Caco-2 (cell line): ENCODE measurements at regions not wholly inside any gene's neighbourhood (a gene's known extent, or its start where the extent isn't known, plus 50 kb on each side); places are given as distances from the start of the nearest gene placed in this dataset.
"Not testable (repeated sequence)": the region's sequence is repeated elsewhere in the genome, so short reads cannot be mapped to it uniquely, and the experiment has no call there.

Source experiments
- BruUV-seq: library from RNA; stranded (reverse); fragments of 400-500 nt; replicated peaks from 2 replicates; lab custom pipeline; 2021; lab: Mats Ljungman, UMichigan
- CTCF ChIA-PET: fragments of 300-600 bp; sonication (Branson Sonifier 250); formaldehyde crosslinking; loops from one replicate; lab custom pipeline; 2022; ENCODE audit warnings: antibody characterized with exemption; lab: Charles Lee
- POLR2A ChIA-PET: fragments of 300-600 bp; sonication (Branson Sonifier 250); formaldehyde crosslinking; loops from one replicate; lab custom pipeline; 2022; ENCODE audit warnings: antibody characterized with exemption; lab: Charles Lee
- DNase-seq, 2 experiments: peaks; one replicate each; pipeline versions ENCODE4 v3.0.0 to v3.0.0-alpha.2; 2020 to 2022
- H3K27me3 ChIP-seq: replicated peaks from 2 replicates; pipeline ENCODE4 v1.6.0; 2011; ENCODE audit warnings: low read length; ENCODE audit not compliant: control insufficient read depth, insufficient read depth
- H3K36me3 ChIP-seq: 2 replicates; pipeline ENCODE4 v1.5.1; 2011; ENCODE audit warnings: low read length; ENCODE audit not compliant: control insufficient read depth, insufficient read depth
- H3K4me1 ChIP-seq: fragments of 250-450 bp; sonication (Bioruptor Pico); 2 replicates; pipeline ENCODE4 v1.5.1; 2020; ENCODE audit warnings: mild to moderate bottlenecking
- H3K4me3 ChIP-seq: 2 replicates; pipeline ENCODE4 v1.5.1; 2011; ENCODE audit warnings: low read depth, mild to moderate bottlenecking, control low read depth, low read length
- H3K9me3 ChIP-seq: fragments of 250-450 bp; sonication (Bioruptor Pico); 2 replicates; pipeline ENCODE4 v1.5.1; 2020; ENCODE audit warnings: mild to moderate bottlenecking, moderate library complexity
- H3K27ac Mint-ChIP-seq: one replicate; pipeline ENCODE4 v1.8.0; 2022; ENCODE audit warnings: mixed read lengths; ENCODE audit not compliant: unreplicated experiment
- H3K27me3 Mint-ChIP-seq: one replicate; pipeline ENCODE4 v1.8.0; 2022; ENCODE audit warnings: mixed read lengths; ENCODE audit not compliant: insufficient read depth, unreplicated experiment
- H3K36me3 Mint-ChIP-seq: one replicate; pipeline ENCODE4 v1.8.0; 2022; ENCODE audit warnings: mild to moderate bottlenecking, mixed read lengths; ENCODE audit not compliant: insufficient read depth, unreplicated experiment
- H3K4me1 Mint-ChIP-seq: one replicate; pipeline ENCODE4 v1.8.0; 2022; ENCODE audit warnings: low read depth, mixed read lengths; ENCODE audit not compliant: unreplicated experiment
- H3K4me3 Mint-ChIP-seq: one replicate; pipeline ENCODE4 v1.8.0; 2022; ENCODE audit warnings: mild to moderate bottlenecking, moderate library complexity, mixed read lengths; ENCODE audit not compliant: unreplicated experiment
- H3K9me3 Mint-ChIP-seq: one replicate; pipeline ENCODE4 v1.8.0; 2022; ENCODE audit warnings: mixed read lengths; ENCODE audit not compliant: unreplicated experiment
- intact Hi-C: fragments of 100-400 bp; cut with micrococcal nuclease; formaldehyde crosslinking; loops from one replicate; pipeline ENCODE4 v1.10.0; 2022; ENCODE audit not compliant: unreplicated experiment
- TF ChIP-seq, protein P1 (sequence below), 2 experiments: fragments of 200-600 bp in 1 of 2; IDR thresholded peaks; 1 replicate in 1 of 2; 2 replicates in 1 of 2; pipeline versions ENCODE4 v1.5.1 to v1.8.0; 2011 to 2022; ENCODE audit warnings: antibody characterized with exemption in 1 of 2, control low read depth in 1 of 2, inconsistent platforms in 1 of 2, low read depth in 1 of 2, low read length in 1 of 2, mild to moderate bottlenecking in 1 of 2, moderate library complexity in 1 of 2; ENCODE audit not compliant: insufficient read depth in 1 of 2, severe bottlenecking in 1 of 2, unreplicated experiment in 1 of 2

- Histone ChIP-seq H3K9me3 (no peaks in the 10 kb centered on the region), H3K27me3 (no peaks in the 10 kb centered on the region), H3K4me3 (no peak overlapping the region), H3K36me3 (no peaks in the 10 kb centered on the region), H3K4me1 (no peaks in the 10 kb centered on the region)
- no peaks in the 10 kb centered on the region for H3K27me3 Mint-ChIP-seq
- H3K4me3 Mint-ChIP-seq = no peak overlapping the region
- no TSS peak for BruUV-seq
- no peaks in the 10 kb centered on the region for H3K36me3 Mint-ChIP-seq
- ChIA-PET CTCF (no interaction called here), POLR2A (no interaction called here)
- H3K27ac Mint-ChIP-seq = no peak overlapping the region
- intact Hi-C loops = no loop called here
- no peak for DNase-seq
- no peaks in the 10 kb centered on the region for H3K4me1 Mint-ChIP-seq
- TF ChIP-seq, protein P1, sequence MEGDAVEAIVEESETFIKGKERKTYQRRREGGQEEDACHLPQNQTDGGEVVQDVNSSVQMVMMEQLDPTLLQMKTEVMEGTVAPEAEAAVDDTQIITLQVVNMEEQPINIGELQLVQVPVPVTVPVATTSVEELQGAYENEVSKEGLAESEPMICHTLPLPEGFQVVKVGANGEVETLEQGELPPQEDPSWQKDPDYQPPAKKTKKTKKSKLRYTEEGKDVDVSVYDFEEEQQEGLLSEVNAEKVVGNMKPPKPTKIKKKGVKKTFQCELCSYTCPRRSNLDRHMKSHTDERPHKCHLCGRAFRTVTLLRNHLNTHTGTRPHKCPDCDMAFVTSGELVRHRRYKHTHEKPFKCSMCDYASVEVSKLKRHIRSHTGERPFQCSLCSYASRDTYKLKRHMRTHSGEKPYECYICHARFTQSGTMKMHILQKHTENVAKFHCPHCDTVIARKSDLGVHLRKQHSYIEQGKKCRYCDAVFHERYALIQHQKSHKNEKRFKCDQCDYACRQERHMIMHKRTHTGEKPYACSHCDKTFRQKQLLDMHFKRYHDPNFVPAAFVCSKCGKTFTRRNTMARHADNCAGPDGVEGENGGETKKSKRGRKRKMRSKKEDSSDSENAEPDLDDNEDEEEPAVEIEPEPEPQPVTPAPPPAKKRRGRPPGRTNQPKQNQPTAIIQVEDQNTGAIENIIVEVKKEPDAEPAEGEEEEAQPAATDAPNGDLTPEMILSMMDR (IDR thresholded peaks at IDR 0.05; ENCODE audit: insufficient read depth in 1 of 2, low read depth in 1 of 2, low read length in 1 of 2, severe bottlenecking in 1 of 2, unreplicated experiment in 1 of 2) = no peak
- peaks cover 4% of the 10 kb centered on the region for H3K9me3 Mint-ChIP-seq
Measured at GRCh38 chr6:165767228-165767627, 104.2 kb upstream of the PDE10A start.

- H3K27ac Mint-ChIP-seq = no peak overlapping the region
- BruUV-seq = no TSS peak
- POLR2A ChIA-PET = no interaction called here
- TF ChIP-seq, protein P1 (IDR thresholded peaks at IDR 0.05; ENCODE audit: insufficient read depth in 1 of 2, low read depth in 1 of 2, low read length in 1 of 2, severe bottlenecking in 1 of 2, unreplicated experiment in 1 of 2) = no peak
- Histone ChIP-seq H3K36me3 (no peaks in the 10 kb centered on the region), H3K9me3 (no peaks in the 10 kb centered on the region), H3K4me3 (no peak overlapping the region), H3K27me3 (no peaks in the 10 kb centered on the region), H3K4me1 (no peaks in the 10 kb centered on the region)
- no peak overlapping the region for H3K4me3 Mint-ChIP-seq
- intact Hi-C loops = no loop called here
- no peaks in the 10 kb centered on the region for H3K4me1 Mint-ChIP-seq
- CTCF ChIA-PET = no interaction called here
- no peaks in the 10 kb centered on the region for H3K27me3 Mint-ChIP-seq
- no peaks in the 10 kb centered on the region for H3K36me3 Mint-ChIP-seq
- H3K9me3 Mint-ChIP-seq = peaks cover 10% of the 10 kb centered on the region
- no peak for DNase-seq
Measured at GRCh38 chr6:165766457-165766856, 103.4 kb upstream of the PDE10A start.

GRCh38 chr6:165766026-165766425, 103.0 kb upstream of the PDE10A start:
- intact Hi-C loops = no loop called here
- H3K4me3 Mint-ChIP-seq = no peak overlapping the region
- no peaks in the 10 kb centered on the region for H3K27me3 Mint-ChIP-seq

DNA sequence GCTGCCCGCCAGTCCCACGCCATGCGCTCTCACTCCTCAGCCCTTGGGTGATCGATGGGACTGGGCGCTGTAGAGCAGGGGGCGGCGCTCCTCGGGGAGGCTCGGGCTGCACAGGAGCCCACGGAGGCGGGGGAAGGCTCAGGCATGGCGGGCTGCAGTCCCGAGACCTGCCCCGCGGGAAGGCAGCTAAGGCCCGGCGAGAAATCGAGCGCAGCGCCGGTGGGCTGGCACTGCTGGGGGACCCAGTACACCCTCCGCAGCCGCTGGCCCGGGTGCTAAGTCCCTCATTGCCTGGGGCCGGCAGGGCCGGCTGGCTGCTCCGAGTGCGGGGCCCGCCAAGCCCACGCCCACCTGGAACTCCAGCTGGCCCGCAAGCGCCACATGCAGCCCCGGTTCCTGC, 102.2 kb upstream of the PDE10A start:
- H3K9me3 Mint-ChIP-seq, H3K36me3 ChIP-seq, H3K4me3 Mint-ChIP-seq, intact Hi-C loops, BruUV-seq, DNase-seq, H3K27me3 Mint-ChIP-seq, POLR2A ChIA-PET, H3K36me3 Mint-ChIP-seq, H3K4me1 Mint-ChIP-seq, H3K4me3 ChIP-seq, H3K4me1 ChIP-seq, H3K27me3 ChIP-seq, H3K9me3 ChIP-seq, H3K27ac Mint-ChIP-seq, CTCF ChIA-PET: not testable (repeated sequence)

More at GRCh38 chr6:165766026-165766425, 103.0 kb upstream of the PDE10A start:
- Histone ChIP-seq H3K4me3 (no peak overlapping the region), H3K36me3 (no peaks in the 10 kb centered on the region), H3K27me3 (no peaks in the 10 kb centered on the region), H3K4me1 (no peaks in the 10 kb centered on the region), H3K9me3 (no peaks in the 10 kb centered on the region)
- H3K36me3 Mint-ChIP-seq = no peaks in the 10 kb centered on the region
- TF ChIP-seq, protein P1 (IDR thresholded peaks at IDR 0.05; ENCODE audit: insufficient read depth in 1 of 2, low read depth in 1 of 2, low read length in 1 of 2, severe bottlenecking in 1 of 2, unreplicated experiment in 1 of 2) = no peak
- no TSS peak for BruUV-seq
- no peaks in the 10 kb centered on the region for H3K4me1 Mint-ChIP-seq
- no peak overlapping the region for H3K27ac Mint-ChIP-seq
- H3K9me3 Mint-ChIP-seq = peaks cover 10% of the 10 kb centered on the region
- no peak for DNase-seq
- CTCF ChIA-PET = no interaction called here
- POLR2A ChIA-PET = no interaction called here
